Renal pelvis (tissue), 1 donor: ENCODE measurements at regions not wholly inside any gene's neighbourhood (a gene's known extent, or its start where the extent isn't known, plus 50 kb on each side); places are given as distances from the start of the nearest gene placed in this dataset.

Experiments
- DNase-seq: peaks from one replicate; pipeline ENCODE4 v3.0.0-alpha.2; 2013

DNA sequence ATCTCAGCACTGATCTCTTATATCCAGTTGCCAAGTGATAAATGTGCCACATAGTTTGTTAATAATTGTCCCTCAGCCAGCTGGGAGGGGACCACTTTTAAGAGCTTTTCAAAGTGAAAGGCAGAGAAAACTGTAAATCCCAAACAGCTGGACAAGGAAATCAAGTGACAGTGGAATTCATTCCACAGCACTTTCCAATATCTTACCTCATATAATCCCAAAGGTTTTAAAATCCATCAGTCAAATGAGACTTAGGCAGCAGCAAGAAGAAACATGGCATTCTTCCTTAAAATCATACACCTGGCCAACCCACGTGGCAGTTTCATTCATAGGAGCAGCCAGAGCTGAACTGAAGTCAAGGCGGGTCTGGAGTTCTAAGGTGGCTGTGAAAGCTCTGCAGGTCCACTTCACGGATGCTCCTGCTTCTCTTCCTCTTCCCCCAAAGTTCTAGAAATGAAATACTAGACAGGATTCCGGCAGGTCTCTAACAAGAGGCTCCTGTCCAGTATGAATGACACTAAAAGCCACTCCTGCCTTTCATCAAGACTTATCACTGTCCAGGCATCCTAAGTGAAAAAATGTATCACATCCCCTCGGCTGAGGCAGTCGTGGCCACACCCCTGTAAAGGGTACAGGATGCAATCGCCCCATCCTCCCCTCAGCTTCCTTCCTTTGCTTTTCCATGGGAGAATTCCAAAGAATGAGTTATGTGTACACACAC, 190.4 kb upstream of the STK17B start:
- DNase-seq: no peak

DNA sequence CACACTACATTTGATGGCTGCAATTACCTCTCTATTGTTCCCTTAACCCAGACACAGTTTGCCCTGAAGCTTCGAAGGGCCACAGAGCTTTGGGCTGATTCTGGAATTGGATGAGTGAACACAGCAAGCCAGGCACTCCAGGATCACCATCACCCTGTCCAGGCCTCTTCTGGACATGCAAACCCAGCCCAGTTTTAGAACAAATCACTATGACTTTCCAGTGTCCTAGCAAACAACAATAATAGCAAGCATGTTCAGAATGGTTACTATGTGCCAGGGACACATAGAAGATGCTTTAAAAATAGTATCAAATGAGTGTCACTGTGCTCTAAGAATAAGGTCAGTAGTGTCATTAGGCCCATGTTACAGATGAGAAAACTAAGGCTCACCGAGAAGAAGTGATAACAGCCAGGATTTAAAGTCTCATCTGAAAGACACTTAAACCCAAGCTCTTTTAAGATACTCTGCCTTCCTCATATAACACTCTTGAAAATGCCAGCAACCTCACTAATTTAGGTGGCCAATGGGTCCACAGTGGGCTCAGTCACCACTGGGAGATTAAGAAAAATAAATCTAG, 191.7 kb upstream of the STK17B start:
- no peak for DNase-seq

GRCh38 chr2:196365145-196365544, 193.8 kb upstream of the STK17B start:
- DNase-seq: no peak

DNA sequence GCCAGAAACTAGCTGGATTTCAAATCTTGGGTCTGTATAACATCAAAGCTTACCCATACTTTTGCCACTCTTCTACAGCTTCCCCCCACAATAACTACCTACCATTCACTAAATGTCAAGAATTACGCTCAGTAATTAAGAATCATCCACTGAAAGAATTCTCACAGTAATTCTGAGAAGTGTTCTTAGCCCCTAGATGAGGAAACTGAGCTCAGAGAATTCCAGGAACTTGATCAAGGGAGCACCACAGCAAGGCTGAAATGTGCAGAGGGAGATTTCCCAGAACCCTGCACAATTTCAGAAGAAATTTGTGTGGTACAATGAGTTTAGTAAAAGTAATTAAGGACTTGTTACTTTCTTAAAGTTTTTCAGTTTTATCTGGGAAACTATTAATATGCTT, 194.5 kb upstream of the STK17B start:
- no peak for DNase-seq

- no peak for DNase-seq
Observed at GRCh38 chr2:196367633-196368032, 196.3 kb upstream of the STK17B start.

GRCh38 chr2:196368546-196369225, 197.3 kb upstream of the STK17B start:
- DNase-seq: no peak

GRCh38 chr2:196369967-196370366, 198.6 kb upstream of the STK17B start:
- DNase-seq: no peak

DNA sequence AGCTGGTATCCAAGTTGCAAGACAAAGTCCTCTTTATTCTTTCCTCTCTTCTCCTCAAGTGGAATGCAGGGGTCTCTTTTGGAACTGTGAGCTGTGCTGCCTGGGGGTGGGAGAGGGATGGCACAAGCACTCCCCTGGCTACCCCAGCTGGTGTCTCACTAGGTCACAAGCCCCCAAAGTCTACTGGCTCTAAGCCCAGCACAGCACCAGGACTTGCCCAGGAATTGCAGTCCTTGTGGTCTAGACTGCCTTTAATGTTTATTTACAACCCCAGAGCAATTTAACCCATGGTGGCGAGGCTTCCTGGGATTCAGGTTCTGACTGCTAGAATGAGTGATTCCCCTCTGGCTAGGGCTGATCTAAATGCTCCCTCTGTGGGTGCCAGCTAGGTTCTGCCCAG, 199.0 kb upstream of the STK17B start:
- DNase-seq: no peak

DNA sequence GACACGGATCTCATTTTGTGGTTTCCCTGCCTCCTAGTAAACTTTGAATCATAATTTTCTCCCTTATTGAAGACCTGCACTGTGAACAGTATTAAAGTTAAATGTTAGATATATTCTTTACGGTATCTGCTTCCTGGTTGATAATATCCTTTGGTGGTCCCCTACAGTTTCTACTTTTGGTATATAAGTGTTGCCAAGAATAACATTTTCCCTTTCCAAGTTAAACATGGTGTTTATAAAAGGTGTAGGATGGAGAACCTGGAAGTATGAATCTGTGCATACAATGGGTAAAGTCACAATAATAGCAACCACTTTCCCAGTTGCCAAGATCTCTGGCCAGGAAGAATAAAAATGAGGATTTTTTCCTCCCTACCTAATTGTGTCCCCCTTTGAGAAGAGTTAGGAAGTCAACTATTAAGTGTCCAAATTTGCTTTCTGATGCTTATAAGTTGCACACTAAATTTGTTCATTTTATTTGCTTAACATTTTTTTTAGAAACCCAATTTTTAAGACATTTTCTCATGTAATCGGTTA, 201.0 kb upstream of the STK17B start:
- DNase-seq: no peak

- no peak for DNase-seq
Observed at GRCh38 chr2:196372811-196373664, 201.7 kb upstream of the STK17B start.

DNA sequence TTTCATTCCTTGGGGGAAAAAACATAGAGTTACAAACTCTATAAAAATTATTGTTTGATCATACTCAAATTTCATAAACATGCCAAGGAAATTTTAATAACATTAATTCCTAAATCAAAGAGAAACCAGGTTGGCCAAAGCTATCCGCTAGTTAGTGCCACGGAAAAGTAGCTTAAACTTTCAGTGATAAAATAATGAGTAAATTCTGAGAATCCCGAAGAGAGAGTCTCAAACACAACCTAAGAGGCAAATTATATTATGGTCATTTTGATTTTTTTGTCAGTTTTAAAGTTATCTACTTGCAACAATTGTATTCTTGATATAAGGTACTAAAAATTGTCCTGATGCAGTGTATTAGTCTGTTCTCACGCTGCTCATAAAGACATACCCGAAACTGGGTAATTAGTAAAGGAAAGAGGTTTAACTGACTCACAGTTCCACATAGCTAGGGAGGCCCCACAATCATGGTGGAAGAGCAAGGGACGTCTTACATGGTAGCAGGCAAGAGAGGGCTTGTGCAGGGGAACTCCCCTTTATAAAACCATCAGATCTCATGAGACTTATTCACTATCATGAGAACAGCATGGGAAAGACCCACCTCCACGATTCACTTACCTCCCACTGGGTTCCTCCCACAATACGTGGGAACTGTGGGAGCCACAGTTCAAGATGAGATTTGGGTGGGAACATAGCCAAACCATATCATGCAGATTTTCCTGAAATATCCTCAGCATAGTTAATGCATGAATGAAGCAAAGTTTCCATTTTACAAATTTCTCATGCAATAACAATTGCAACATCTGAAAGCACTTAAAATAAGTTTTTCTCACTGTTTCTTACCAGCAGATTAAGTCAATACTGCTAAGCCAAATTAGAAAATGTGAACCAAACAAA, 205.9 kb upstream of the STK17B start:
- no peak for DNase-seq

DNA sequence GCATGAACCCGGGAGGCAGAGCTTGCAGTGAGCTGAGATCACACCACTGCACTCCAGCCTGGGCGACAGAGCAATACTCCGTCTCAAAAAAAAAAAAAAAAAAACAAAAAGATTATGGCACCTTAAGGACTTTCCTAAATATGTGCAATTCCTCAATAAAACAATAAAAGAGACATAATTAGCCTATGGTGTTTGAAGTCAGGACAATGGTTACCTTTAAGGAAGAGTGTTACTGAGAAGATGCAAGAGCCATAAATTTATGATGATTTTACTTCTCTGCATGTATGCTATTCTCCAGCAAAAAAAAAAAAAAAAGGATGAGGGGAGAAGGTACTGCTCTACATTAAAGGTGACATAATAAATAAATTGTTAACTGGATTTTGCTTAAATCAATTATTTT, 208.2 kb upstream of the STK17B start:
- no peak for DNase-seq

GRCh38 chr2:196380098-196380497, 208.7 kb upstream of the STK17B start:
- DNase-seq: no peak

DNA sequence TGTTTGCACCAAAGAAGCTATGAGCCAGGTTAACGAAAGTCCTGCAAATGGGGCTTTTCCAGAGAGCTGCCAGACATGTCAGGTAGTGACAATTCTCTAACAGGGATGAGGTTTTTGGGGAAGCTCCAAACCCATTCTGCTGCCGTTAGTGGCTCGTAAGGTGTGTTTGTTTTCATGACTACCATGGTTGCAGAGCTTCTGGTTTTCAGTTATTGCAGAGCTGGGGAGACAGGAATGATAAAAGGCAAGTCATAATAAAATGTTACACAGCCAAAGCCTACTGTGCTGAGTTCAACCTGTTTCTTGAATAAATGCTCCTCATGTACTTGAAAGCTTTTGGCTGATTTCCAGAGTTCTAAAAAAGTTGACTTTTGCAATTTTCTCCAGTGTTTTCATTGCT, 209.2 kb upstream of the STK17B start:
- DNase-seq: no peak

DNA sequence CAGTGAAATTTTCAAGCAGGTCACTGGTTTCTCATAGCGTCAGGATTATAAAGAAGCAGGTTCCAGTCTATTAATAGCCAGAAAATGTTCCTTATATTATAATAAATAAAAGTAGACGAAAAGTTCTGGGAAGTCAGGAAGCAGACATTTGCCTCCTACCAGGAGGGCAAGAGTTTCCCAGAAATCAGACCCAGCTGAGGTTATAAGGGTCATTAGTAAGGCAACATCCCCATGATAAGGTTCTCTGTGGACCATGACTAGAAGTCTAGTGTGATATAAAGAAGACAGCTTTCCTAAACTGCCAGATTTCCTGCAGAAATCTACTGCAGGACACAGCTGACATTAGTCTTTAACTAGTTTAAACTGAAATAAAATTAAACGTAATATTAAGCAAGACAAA, 210.1 kb upstream of the STK17B start:
- no peak for DNase-seq

DNA sequence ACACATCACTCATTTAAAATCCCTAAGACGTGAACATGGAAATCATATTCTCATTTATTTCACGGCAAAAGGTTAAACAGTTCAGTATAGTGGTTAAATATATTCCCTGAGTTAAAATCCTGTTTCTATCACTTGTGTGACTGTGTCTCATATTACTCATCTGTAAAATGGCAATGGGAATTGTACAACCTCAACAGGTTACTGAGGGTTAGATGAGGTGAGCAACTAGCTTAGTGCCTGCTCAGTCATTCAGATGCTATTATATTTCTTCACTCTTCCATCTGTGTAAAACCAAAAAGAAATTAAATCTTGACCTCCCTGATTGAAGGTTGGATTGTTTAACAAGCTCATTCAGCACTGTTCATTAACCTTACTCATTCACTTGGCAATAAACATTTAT, 212.4 kb upstream of the STK17B start:
- DNase-seq: no peak

DNA sequence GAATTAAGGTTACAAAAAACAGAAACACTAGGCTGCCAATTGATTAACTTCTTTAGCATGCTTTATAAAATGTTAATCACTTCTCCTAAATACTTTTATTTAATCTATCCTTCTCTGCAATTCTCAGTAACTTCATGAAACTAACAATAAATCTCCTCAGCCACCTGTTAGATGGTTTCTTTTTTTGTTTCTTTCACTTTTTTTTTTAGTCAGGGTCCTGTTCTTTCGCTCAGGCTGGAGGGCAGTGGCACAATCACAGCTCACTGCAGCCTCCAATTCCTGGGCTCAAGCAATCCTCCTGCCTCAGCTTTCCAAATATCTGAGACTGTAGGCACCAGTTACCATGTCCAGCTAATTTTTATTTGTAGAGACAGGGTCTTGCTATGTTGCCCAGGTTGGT, 213.4 kb upstream of the STK17B start:
- no peak for DNase-seq

- no peak for DNase-seq
Observed at GRCh38 chr2:196389670-196390069, 218.3 kb upstream of the STK17B start.

GRCh38 chr2:196390243-196391148, 219.1 kb upstream of the STK17B start:
- no peak for DNase-seq

DNA sequence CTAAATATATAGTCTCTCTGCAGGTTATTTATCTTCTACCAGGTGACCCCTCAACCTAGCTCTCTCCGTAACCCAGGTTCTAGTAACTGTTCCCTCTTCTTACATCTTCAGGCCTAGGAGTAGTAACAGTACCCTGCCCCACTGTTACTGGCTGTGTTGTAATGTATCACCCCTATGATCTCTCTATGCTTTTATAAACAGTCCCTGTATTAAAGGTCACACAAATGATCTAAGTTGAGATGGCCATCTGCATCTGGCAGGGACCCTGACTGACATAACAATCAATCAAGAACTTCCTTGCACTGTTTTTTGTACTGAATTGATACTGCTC, 219.7 kb upstream of the STK17B start:
- no peak for DNase-seq
